ENCODE measurements at regions not wholly inside any gene's neighbourhood (a gene's known extent, or its start where the extent isn't known, plus 50 kb on each side); places are given as distances from the start of the nearest gene placed in this dataset.
"Not testable (repeated sequence)": the region's sequence is repeated elsewhere in the genome, so short reads cannot be mapped to it uniquely, and the experiment has no call there.

DNA sequence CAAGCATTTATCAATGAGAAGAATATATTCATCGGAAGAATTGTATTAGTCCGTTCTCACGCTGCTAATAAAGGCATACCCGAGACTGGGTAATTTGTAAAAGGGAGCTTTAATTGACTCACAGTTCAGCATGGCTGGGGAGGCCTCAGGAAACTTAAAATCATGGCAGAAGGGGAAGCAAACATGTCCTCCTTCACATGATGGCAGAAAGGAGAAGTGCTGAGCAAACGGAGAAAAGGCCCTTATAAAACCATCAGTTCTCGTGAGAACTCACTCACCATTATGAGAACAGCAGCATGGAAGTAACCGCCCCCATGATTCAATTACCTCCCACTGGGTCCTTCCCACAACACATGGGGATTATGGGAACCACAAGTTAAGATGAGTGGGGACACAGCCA is 1688.2 kb downstream of the SPATA31A7 start:
- not testable (repeated sequence) for FAIRE-seq

DNA sequence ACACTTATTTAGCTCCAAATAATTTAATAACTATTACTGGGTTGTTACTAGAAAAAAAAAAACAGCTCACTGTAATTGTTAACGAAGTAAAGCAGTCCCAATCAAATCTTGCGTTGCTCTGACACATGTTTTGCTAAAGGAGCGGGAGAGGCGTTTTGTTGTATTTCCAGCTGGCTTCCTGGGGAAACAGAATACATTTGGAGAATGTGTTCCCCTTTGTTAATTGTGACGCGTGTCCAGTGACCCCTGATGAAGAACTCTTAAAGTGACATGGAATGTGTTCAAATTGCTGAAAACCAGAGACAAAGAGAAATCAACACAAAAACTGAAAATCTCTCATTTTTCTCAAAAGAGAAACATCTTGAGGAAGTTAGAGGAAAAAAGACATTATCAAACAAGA is 1690.6 kb downstream of the SPATA31A7 start:
- FAIRE-seq: not testable (repeated sequence)

DNA sequence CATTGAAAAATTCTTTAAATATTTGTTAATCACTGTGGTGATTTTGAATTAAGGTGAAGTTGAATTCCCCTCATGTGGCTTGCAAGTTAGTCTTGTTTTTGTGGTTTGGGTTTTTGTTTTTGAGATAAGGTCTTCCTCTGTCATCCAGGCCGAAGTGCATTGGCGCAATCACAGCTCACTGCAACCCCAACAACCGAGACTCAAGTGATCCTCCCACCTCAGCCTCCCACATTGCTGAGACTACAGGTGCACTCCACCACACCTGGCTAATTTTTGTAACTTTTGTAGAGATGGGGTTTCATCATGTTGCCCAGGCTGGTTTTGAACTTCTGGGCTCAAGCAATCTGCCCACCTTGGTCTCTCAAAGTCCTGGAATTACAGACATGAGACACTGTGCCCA is 1691.1 kb downstream of the SPATA31A7 start:
- FAIRE-seq: not testable (repeated sequence)

DNA sequence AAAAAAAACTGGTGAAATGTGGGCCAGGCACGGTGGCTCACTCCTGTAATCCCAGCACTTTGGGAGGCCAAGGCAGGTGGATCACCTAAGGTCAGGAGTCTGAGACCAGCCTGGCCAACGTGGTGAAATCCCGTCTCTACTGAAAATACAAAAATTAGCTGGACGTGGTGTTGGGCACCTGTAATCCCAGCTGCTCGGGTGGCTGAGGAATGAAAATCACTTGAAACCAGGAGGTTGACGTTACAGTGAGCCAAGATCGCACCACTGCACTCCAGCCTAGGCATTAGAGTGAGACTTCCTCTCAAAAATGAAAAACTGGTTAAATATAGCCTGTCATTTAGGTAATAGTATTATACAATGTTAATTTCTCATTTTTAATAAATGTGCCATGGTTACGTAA is 1692.0 kb downstream of the SPATA31A7 start:
- not testable (repeated sequence) for FAIRE-seq

DNA sequence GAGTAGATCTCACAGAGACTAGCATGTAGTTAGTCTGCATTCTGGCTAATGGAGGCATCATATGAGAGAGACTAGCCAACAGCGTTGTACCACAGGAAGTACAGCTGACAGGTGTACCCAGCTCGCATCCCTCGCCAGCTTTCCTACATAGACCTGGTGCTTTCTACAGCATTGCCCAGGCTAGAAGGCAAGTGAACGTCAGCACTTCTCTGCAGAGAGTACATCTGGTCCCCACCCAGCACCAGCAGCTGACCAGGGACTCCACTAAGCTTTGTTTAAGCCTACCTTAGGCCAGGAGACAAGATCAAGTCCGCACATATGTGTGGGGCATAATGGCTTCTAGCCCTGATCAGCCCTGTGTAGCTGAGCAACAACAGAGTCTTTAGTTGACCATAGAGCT is 1692.9 kb downstream of the SPATA31A7 start:
- not testable (repeated sequence) for FAIRE-seq

DNA sequence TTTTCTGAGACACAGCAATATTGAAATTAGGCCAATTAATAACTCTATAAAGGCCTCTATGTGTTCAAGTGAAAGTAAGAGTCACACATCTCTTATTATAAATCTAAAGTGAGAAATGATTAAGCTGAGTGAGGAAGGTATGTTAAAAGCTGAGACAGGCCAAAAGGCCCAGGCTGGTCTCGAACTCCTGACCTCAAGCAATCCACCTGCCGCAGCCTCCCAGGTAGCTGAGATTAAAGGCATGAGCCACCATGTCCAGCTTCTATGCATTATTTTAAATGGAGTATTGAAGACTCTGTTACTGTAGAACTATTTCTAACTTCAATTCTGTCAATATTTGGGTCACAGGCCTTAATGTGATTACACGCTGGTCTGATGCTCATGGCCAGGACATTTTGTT is 1706.9 kb downstream of the SPATA31A7 start:
- FAIRE-seq: not testable (repeated sequence)

GRCh38 chr9:62897411-62898225 is 1707.8 kb downstream of the SPATA31A7 start:
- FAIRE-seq: not testable (repeated sequence)

GRCh38 chr9:62899666-62900065 is 1709.8 kb downstream of the SPATA31A7 start:
- FAIRE-seq: not testable (repeated sequence)

DNA sequence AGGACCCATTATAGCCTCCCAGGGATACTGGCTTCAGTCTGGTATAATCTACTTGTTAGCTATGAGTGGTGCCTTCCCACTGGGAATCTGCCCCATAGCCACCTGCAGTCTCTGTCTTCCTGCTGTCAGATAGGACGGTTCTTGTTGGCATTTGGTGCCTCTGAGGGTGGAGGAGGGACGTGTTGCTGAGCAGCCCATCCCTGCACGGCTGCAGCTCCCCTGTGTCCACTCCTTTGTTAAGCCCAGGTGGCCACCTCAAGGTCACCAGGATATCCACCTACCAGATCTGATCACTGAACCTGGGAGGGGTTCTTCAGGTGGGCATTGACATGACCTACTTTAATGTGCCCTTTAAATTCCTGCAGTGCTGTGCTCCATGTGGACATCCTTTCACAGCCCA is 1714.2 kb downstream of the SPATA31A7 start:
- not testable (repeated sequence) for FAIRE-seq

- FAIRE-seq: not testable (repeated sequence)
Measured at GRCh38 chr9:62905722-62906121, 1715.9 kb downstream of the SPATA31A7 start.

DNA sequence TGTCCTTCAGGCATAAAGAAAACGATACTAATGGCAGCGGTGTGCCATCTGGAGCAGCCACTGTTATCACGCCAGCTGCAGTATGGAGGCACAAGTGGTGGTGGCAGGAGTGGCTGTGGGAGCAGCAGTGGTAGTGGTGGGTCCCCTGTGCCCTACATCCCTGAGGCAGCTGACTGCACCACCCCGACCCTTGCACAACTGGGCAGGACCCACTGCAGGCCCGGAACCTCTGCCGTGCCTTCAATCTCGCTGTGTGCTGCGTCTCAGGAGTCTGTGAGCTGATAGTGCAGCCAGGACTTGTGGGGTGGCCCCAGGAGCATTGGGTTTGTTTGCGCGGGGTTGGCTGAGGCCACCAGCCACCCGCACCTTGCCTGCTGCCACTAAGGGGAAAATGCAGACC is 1718.0 kb downstream of the SPATA31A7 start:
- FAIRE-seq: not testable (repeated sequence)

GRCh38 chr9:62908271-62908670 is 1718.4 kb downstream of the SPATA31A7 start:
- not testable (repeated sequence) for FAIRE-seq

- FAIRE-seq: not testable (repeated sequence)
Measured at GRCh38 chr9:62909447-62909846, 1719.6 kb downstream of the SPATA31A7 start.

DNA sequence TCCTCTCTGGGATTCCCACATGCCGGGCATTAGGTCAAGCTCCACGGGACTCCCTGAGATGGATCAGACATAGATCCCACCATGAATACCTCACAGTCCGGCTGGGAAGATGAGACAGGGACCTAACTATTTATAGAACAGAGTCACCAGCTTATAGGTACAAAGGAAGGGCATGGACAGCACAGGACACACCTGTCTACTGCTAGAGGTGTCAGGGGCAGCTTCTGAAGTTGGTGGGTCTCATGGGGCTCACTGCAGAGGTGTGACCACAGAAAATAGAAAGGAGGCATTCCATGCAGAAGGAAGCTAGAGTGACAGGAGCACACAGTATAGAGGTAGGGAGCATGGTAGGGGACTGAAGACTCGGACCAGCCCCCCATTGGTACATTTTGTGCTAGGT is 1722.4 kb downstream of the SPATA31A7 start:
- not testable (repeated sequence) for FAIRE-seq

DNA sequence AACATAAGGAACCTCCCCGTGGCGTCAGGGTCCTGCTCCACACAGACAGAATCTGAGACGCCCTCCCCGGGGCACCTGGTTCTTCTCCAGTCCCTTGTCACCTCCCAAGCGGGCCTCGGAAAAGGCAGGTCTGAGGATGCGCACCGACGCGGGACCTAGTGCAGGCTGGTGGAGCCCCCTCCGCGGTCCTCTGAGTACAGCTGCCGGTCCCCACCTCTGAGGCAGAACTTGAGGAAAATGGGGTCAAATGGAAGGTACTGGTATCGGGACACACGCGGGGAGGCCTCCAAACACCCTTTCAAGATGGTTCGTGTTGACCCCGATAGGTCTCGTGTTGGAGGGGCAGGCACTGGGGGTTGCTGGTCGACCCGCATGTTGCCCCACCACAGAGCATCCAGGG is 1725.3 kb downstream of the SPATA31A7 start:
- not testable (repeated sequence) for FAIRE-seq

GRCh38 chr9:62915661-62916060 is 1725.8 kb downstream of the SPATA31A7 start:
- FAIRE-seq: not testable (repeated sequence)

DNA sequence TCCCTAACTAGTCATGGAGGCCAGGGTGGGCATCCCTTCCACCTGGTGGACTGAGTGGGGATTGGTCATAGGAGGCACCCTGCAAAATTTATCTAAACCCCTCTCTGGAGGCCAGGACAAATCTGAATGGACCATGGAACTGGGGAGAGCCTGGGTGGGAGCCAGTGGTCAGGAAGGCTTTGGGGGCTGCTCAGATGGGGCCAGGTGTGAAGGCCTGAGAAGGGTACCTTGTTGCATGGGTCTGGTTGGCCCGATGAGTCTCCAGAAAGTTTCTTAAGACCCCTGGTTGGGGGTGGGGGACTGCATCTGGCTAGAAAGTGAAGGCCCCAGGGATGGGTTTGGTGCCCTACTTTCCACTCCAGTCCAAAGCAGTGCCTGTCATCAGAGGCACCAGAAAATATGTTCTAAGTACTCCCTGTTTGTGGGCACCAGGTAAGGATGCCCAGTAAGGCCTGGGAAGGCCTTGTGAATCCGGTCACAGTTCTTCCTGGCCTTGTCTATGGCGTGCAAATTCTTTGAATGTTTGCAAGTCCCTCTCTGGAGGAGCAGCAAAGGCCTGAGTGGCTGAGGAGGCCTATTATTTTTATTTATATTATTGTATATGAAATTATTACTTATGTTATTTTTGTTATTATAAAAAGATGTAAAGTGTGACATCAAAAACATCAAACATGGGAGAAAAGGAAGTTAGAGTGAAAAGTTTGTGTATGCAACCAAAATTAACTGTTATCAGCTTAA is 1729.0 kb downstream of the SPATA31A7 start:
- not testable (repeated sequence) for FAIRE-seq

DNA sequence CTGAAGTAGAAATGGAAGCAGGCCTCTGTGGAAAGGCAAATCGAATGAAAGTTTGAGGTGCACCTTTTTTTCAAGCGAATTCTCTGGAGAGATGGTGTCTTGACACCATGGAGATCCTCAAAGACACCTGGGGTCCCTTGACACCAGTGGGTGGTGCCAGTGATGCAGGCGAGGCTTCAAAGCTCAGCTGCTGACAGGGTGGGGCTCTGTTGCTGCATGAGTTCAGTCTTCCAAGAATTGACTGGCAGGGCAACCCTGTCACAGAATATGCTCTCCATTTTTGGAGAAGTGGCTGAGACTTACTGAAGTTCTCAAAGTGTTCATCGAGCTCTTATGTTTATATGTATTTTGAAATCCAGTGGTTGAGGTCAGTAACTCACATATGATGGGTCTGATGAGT is 1741.6 kb downstream of the SPATA31A7 start:
- not testable (repeated sequence) for FAIRE-seq

GRCh38 chr9:62952840-62953239 is 1763.0 kb downstream of the SPATA31A7 start:
- FAIRE-seq: not testable (repeated sequence)

All from colon (tissue), 2 donors.